Astrocyte (in vitro differentiated cells and primary cell): ENCODE measurements at regions not wholly inside any gene's neighbourhood (a gene's known extent, or its start where the extent isn't known, plus 50 kb on each side); places are given as distances from the start of the nearest gene placed in this dataset.
"Not testable (repeated sequence)": the region's sequence is repeated elsewhere in the genome, so short reads cannot be mapped to it uniquely, and the experiment has no call there.

ENCODE experiments used
- CTCF ChIP-seq: IDR thresholded peaks from 2 replicates; pipeline ENCODE4 v1.5.1; 2011; ENCODE audit warnings: low read depth, mild to moderate bottlenecking, inconsistent platforms, low read length, moderate library complexity; ENCODE audit not compliant: insufficient read depth
- EZH2 ChIP-seq: IDR thresholded peaks from 2 replicates; pipeline ENCODE4 v1.6.1; 2012; ENCODE audit warnings: mild to moderate bottlenecking, low read length, inconsistent platforms; ENCODE audit not compliant: insufficient read depth

- not testable (repeated sequence) for TF ChIP-seq CTCF, EZH2
Observed at GRCh38 chr16:22722551-22723541, 91.1 kb upstream of the HS3ST2 start.
